SK-N-SH (cell line): ENCODE measurements at regions not wholly inside any gene's neighbourhood (a gene's known extent, or its start where the extent isn't known, plus 50 kb on each side); places are given as distances from the start of the nearest gene placed in this dataset.

Source experiments
- CTCF ChIA-PET: fragments of 300-600, 350-600 bp; formaldehyde crosslinking; extraction: SDS; loops from one replicate; lab custom pipeline; 2021; lab: Yijun Ruan, JAX
- POLR2A ChIA-PET: fragments of 350-600 bp; sonication (Branson Sonifier 250); formaldehyde crosslinking; extraction: SDS; loops from one replicate; lab custom pipeline; 2020; ENCODE audit warnings: antibody characterized with exemption, inconsistent platforms; lab: Yijun Ruan, JAX
- DNase-seq: peaks from one replicate; pipeline ENCODE4 v3.0.0; 2012
- H2AFZ ChIP-seq: fragments of 200-600 bp; sonication (generic); 2 replicates; pipeline ENCODE4 v1.8.1; 2016; ENCODE audit warnings: antibody characterized with exemption, mild to moderate bottlenecking, low read depth
- H3F3A ChIP-seq: fragments of 200-600 bp; sonication (generic); replicated peaks from 2 replicates; pipeline ENCODE3; 2016; ENCODE audit warnings: antibody characterized with exemption, mild to moderate bottlenecking; ENCODE audit not compliant: insufficient read depth
- H3K27ac ChIP-seq, 2 experiments: fragments of 200-500 bp in 1 of 2; fragments of 200-600 bp in 1 of 2; sonication (Bioruptor generic) in 1 of 2; sonication (generic), shearing (Covaris generic) in 1 of 2; 2 replicates each; pipeline versions ENCODE4 v1.5.1 to v1.6.1; 2014 to 2016; ENCODE audit warnings: low read depth in 2 of 2, inconsistent platforms in 1 of 2, low read length in 1 of 2, mild to moderate bottlenecking in 1 of 2, mixed read lengths in 1 of 2
- H3K27me3 ChIP-seq: fragments of 200-600 bp; sonication (generic), shearing (Covaris generic); 2 replicates; pipeline ENCODE4 v1.6.1; 2016; ENCODE audit warnings: mixed run types; ENCODE audit not compliant: insufficient read depth
- H3K36me3 ChIP-seq, 2 experiments: fragments of 200-500 bp in 1 of 2; fragments of 200-600 bp in 1 of 2; sonication (Bioruptor generic) in 1 of 2; sonication (generic) in 1 of 2; replicated peaks in 1 of 2; 2 replicates each; pipeline versions ENCODE3 to v1.5.1; 2014 to 2016; ENCODE audit warnings: low read length in 1 of 2, mild to moderate bottlenecking in 1 of 2; ENCODE audit not compliant: insufficient read depth in 2 of 2, control insufficient read depth in 1 of 2
- H3K4me1 ChIP-seq, 2 experiments: fragments of 200-500 bp in 1 of 2; fragments of 200-600 bp in 1 of 2; sonication (Bioruptor generic) in 1 of 2; sonication (generic), shearing (Covaris generic) in 1 of 2; 2 replicates each; pipeline versions ENCODE4 v1.5.1 to v1.6.1; 2014 to 2016; ENCODE audit warnings: low read depth in 1 of 2, low read length in 1 of 2, mixed run types in 1 of 2; ENCODE audit not compliant: insufficient read depth in 2 of 2, control insufficient read depth in 1 of 2
- H3K4me2 ChIP-seq: fragments of 200-600 bp; sonication (generic), shearing (Covaris generic); 2 replicates; pipeline ENCODE4 v1.6.1; 2017; ENCODE audit warnings: mixed run types
- H3K4me3 ChIP-seq, 2 experiments: fragments of 200-500 bp in 1 of 2; fragments of 200-600 bp in 1 of 2; sonication (Bioruptor generic) in 1 of 2; sonication (generic), shearing (Covaris generic) in 1 of 2; 2 replicates each; pipeline versions ENCODE4 v1.5.1 to v1.8.1; 2014 to 2016; ENCODE audit warnings: low read depth in 2 of 2, inconsistent platforms in 1 of 2, low read length in 1 of 2, mild to moderate bottlenecking in 1 of 2, mixed read lengths in 1 of 2, moderate library complexity in 1 of 2
- H3K79me2 ChIP-seq: fragments of 200-600 bp; sonication (generic); 2 replicates; pipeline ENCODE4 v1.8.1; 2017; ENCODE audit warnings: mild to moderate bottlenecking; ENCODE audit not compliant: insufficient read depth
- H3K9ac ChIP-seq: fragments of 200-600 bp; sonication (generic); 2 replicates; pipeline ENCODE4 v1.6.1; 2017; ENCODE audit warnings: mixed run types
- H3K9me2 ChIP-seq: fragments of 200-600 bp; sonication (generic); 2 replicates; pipeline ENCODE4 v1.6.1; 2017; ENCODE audit warnings: mixed run types
- H3K9me3 ChIP-seq: fragments of 200-600 bp; sonication (generic); 2 replicates; pipeline ENCODE4 v1.6.1; 2017; ENCODE audit warnings: mixed run types, mild to moderate bottlenecking, moderate library complexity
- H4K20me1 ChIP-seq: fragments of 200-600 bp; sonication (generic); 2 replicates; pipeline ENCODE4 v1.6.1; 2017; ENCODE audit warnings: mild to moderate bottlenecking, mixed run types; ENCODE audit not compliant: insufficient read depth
- EP300 ChIP-seq, 2 experiments: IDR thresholded peaks; 2 replicates each; pipeline versions ENCODE4 v1.4.0 to v1.6.1; 2012; ENCODE audit warnings: borderline replicate concordance in 1 of 2, low read depth in 1 of 2, low read length in 1 of 2
- EZH2phosphoT487 ChIP-seq: fragments of 200-600 bp; sonication (generic); IDR thresholded peaks from 2 replicates; pipeline ENCODE4 v1.6.1; 2017; ENCODE audit warnings: low read depth, mixed run types, mild to moderate bottlenecking, antibody characterized with exemption, moderate library complexity, borderline replicate concordance
- FOSL2 ChIP-seq: IDR thresholded peaks from 2 replicates; pipeline ENCODE4 v1.4.0; 2012; ENCODE audit warnings: low read depth, mild to moderate bottlenecking, moderate library complexity, borderline replicate concordance
- FOXM1 ChIP-seq: IDR thresholded peaks from 2 replicates; pipeline ENCODE4 v1.4.0; 2012; ENCODE audit warnings: low read depth, mild to moderate bottlenecking
- GABPA ChIP-seq: IDR thresholded peaks from 2 replicates; pipeline ENCODE4 v1.4.0; 2012; ENCODE audit warnings: low read depth, mild to moderate bottlenecking
- GATA2 ChIP-seq: sonication (generic); formaldehyde crosslinking; IDR thresholded peaks from 2 replicates; pipeline ENCODE4 v1.5.0; 2020; ENCODE audit warnings: mild to moderate bottlenecking, missing genetic modification reagents
- IRF3 ChIP-seq: fragments of 150-350 bp; IDR thresholded peaks from 2 replicates; pipeline ENCODE4 v1.6.1; 2016; ENCODE audit warnings: mild to moderate bottlenecking, low read depth, low read length
- NRF1 ChIP-seq: IDR thresholded peaks from 2 replicates; pipeline ENCODE4 v1.6.1; 2012; ENCODE audit warnings: low read depth, mild to moderate bottlenecking, low read length
- RCOR1 ChIP-seq: fragments of 150-350 bp; IDR thresholded peaks from 2 replicates; pipeline ENCODE4 v1.6.1; 2017; ENCODE audit warnings: antibody characterized with exemption, low read length
- RFX5 ChIP-seq: IDR thresholded peaks from 2 replicates; pipeline ENCODE4 v1.6.1; 2012; ENCODE audit warnings: mild to moderate bottlenecking, improper control_type of control experiment, low read length
- USF1 ChIP-seq: IDR thresholded peaks from 2 replicates; pipeline ENCODE4 v1.4.0; 2012; ENCODE audit warnings: low read depth, borderline replicate concordance
- YY1 ChIP-seq: IDR thresholded peaks from 2 replicates; pipeline ENCODE4 v1.4.0; 2012; ENCODE audit warnings: low read depth, mild to moderate bottlenecking
- WGBS: methylation state at CpG from one replicate; pipeline ENCODE4 v1.1.6; 2017; ENCODE audit warnings: low lambda C conversion rate; 5-methylcytosine and 5-hydroxymethylcytosine counted together
- TF ChIP-seq, protein P1 (sequence below): IDR thresholded peaks from 2 replicates; pipeline ENCODE4 v1.4.0; 2012; ENCODE audit warnings: low read depth, borderline replicate concordance
- TF ChIP-seq, protein P2 (sequence below): fragments of 150-350 bp; IDR thresholded peaks from 2 replicates; pipeline ENCODE4 v1.6.1; 2017; ENCODE audit warnings: antibody characterized with exemption, low read length, low read depth, borderline replicate concordance

- Histone ChIP-seq H3K36me3 (no peaks in the 10 kb centered on the region), H3K9me3 (no peaks in the 10 kb centered on the region), H3K79me2 (no peaks in the 10 kb centered on the region), H3K9me2 (no peaks in the 10 kb centered on the region), H3K27me3 (no peaks in the 10 kb centered on the region), H3K4me1 (no peaks in the 10 kb centered on the region), H3K27ac (no peak overlapping the region), H3K9ac (no peak overlapping the region), H3K4me2 (no peak overlapping the region), H3F3A (no peaks in the 10 kb centered on the region), H4K20me1 (no peaks in the 10 kb centered on the region), H2AFZ (no peak overlapping the region), H3K4me3 (no peak overlapping the region)
- CTCF ChIA-PET, result interaction anchor here (0.8 to 1.3 kb wide), 2 partner anchors 12 to 14 kb away, joined by 3 to 4 read pairs; no protein-coding TSS in a partner anchor
- 31% methylated on average over 2 of the region's 2 CpGs for WGBS
- no peak for TF ChIP-seq NRF1
- TF ChIP-seq USF1, result no peak
- TF ChIP-seq EP300 (IDR thresholded peaks at IDR 0.05; ENCODE audit: borderline replicate concordance in 1 of 2, low read depth in 1 of 2, low read length in 1 of 2), result no peak
- TF ChIP-seq, protein P1, sequence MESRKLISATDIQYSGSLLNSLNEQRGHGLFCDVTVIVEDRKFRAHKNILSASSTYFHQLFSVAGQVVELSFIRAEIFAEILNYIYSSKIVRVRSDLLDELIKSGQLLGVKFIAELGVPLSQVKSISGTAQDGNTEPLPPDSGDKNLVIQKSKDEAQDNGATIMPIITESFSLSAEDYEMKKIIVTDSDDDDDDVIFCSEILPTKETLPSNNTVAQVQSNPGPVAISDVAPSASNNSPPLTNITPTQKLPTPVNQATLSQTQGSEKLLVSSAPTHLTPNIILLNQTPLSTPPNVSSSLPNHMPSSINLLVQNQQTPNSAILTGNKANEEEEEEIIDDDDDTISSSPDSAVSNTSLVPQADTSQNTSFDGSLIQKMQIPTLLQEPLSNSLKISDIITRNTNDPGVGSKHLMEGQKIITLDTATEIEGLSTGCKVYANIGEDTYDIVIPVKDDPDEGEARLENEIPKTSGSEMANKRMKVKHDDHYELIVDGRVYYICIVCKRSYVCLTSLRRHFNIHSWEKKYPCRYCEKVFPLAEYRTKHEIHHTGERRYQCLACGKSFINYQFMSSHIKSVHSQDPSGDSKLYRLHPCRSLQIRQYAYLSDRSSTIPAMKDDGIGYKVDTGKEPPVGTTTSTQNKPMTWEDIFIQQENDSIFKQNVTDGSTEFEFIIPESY, result no peak
- TF ChIP-seq EZH2phosphoT487, result no peak
- no peak for TF ChIP-seq GABPA
- TF ChIP-seq GATA2 (CRISPR knock-in tag), result no peak
- TF ChIP-seq FOXM1, result no peak
- no peak for TF ChIP-seq RCOR1
- no peak for TF ChIP-seq YY1
- no peak for TF ChIP-seq RFX5
- no peak for TF ChIP-seq FOSL2
- TF ChIP-seq, protein P2, sequence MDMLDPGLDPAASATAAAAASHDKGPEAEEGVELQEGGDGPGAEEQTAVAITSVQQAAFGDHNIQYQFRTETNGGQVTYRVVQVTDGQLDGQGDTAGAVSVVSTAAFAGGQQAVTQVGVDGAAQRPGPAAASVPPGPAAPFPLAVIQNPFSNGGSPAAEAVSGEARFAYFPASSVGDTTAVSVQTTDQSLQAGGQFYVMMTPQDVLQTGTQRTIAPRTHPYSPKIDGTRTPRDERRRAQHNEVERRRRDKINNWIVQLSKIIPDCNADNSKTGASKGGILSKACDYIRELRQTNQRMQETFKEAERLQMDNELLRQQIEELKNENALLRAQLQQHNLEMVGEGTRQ, result no peak
- TF ChIP-seq IRF3, result no peak
- DNase-seq, result no peak
- POLR2A ChIA-PET, result no interaction called here
Observed at GRCh38 chr1:238152119-238152518, 261.4 kb upstream of the ZP4 start.
